Stomach (tissue), 4 donors: ENCODE measurements at regions not wholly inside any gene's neighbourhood (a gene's known extent, or its start where the extent isn't known, plus 50 kb on each side); places are given as distances from the start of the nearest gene placed in this dataset.

ENCODE experiments used
- POLR2A ChIP-seq, 4 donors: fragments of 450-650 bp; IDR thresholded peaks; one replicate each; pipeline ENCODE4 v1.6.1; 2016; ENCODE audit warnings: antibody characterized with exemption in 4 of 4, control low read depth in 2 of 4, mild to moderate bottlenecking in 1 of 4, moderate library complexity in 1 of 4
- POLR2AphosphoS5 ChIP-seq, 3 donors: sonication (generic); formaldehyde crosslinking; IDR thresholded peaks; one replicate each; pipeline ENCODE4 v1.6.1; 2016; ENCODE audit warnings: antibody characterized with exemption in 3 of 3
- TF ChIP-seq, protein P1 (sequence below), 7 experiments: fragments of 450-650 bp in 4 of 7; fragments of 200-600 bp in 3 of 7; sonication (generic) in 3 of 7; IDR thresholded peaks; one replicate each; pipeline ENCODE4 v1.5.1; 2016 to 2019; ENCODE audit warnings: antibody characterized with exemption in 7 of 7, control low read depth in 2 of 7, mild to moderate bottlenecking in 1 of 7

DNA sequence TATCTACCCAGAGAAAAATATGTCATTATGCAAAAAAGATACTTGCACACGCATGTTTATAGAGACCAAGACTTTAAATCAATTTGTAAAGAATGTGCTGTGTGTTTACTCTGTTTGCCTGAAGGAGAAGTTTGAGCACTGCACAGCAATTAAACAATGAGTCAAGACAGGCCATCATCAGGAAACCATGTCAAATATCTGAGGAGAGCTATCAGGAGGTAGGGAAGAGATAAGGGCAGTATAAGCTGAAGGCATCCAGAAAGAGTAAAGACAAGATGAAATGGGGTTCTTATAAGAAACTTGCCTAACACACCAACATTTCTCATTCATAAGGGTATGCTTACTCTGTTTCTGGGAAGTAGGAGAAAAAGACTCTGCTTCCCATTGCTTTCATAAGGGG lies 405.8 kb upstream of the PTGER4 start:
- TF ChIP-seq, protein P1, sequence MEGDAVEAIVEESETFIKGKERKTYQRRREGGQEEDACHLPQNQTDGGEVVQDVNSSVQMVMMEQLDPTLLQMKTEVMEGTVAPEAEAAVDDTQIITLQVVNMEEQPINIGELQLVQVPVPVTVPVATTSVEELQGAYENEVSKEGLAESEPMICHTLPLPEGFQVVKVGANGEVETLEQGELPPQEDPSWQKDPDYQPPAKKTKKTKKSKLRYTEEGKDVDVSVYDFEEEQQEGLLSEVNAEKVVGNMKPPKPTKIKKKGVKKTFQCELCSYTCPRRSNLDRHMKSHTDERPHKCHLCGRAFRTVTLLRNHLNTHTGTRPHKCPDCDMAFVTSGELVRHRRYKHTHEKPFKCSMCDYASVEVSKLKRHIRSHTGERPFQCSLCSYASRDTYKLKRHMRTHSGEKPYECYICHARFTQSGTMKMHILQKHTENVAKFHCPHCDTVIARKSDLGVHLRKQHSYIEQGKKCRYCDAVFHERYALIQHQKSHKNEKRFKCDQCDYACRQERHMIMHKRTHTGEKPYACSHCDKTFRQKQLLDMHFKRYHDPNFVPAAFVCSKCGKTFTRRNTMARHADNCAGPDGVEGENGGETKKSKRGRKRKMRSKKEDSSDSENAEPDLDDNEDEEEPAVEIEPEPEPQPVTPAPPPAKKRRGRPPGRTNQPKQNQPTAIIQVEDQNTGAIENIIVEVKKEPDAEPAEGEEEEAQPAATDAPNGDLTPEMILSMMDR (IDR thresholded peaks at IDR 0.05): no peak
- TF ChIP-seq POLR2AphosphoS5 (IDR thresholded peaks at IDR 0.05): no peak
- TF ChIP-seq POLR2A (IDR thresholded peaks at IDR 0.05): no peak
